Neural progenitor cell (in vitro differentiated cells): ENCODE measurements at regions not wholly inside any gene's neighbourhood (a gene's known extent, or its start where the extent isn't known, plus 50 kb on each side); places are given as distances from the start of the nearest gene placed in this dataset.
"Not testable (repeated sequence)": the region's sequence is repeated elsewhere in the genome, so short reads cannot be mapped to it uniquely, and the experiment has no call there.

Experiments
- DNase-seq: peaks from one replicate; pipeline ENCODE4 v3.0.0-alpha.2; 2016; ENCODE audit warnings: low spot score
- H2AFZ ChIP-seq: fragments of 200-600 bp; sonication (generic); replicated peaks from 2 replicates; pipeline ENCODE4 v1.6.1; 2016; ENCODE audit warnings: antibody characterized with exemption
- H3F3A ChIP-seq: fragments of 200-600 bp; sonication (generic); 2 replicates; pipeline ENCODE4 v1.6.1; 2016; ENCODE audit warnings: antibody characterized with exemption, low read depth
- H3K27ac ChIP-seq: fragments of 200-600 bp; sonication (generic); 2 replicates; pipeline ENCODE4 v1.5.1; 2016; ENCODE audit warnings: mild to moderate bottlenecking
- H3K27me3 ChIP-seq: fragments of 200-600 bp; sonication (generic); 2 replicates; pipeline ENCODE4 v1.6.1; 2016; ENCODE audit warnings: mild to moderate bottlenecking, moderate library complexity
- H3K36me3 ChIP-seq: fragments of 200-600 bp; sonication (generic); 2 replicates; pipeline ENCODE4 v1.5.1; 2016
- H3K4me1 ChIP-seq: fragments of 200-600 bp; sonication (generic); 2 replicates; pipeline ENCODE4 v1.6.1; 2016; ENCODE audit warnings: mixed run types
- H3K4me2 ChIP-seq: fragments of 200-600 bp; sonication (generic); 2 replicates; pipeline ENCODE4 v1.6.1; 2016
- H3K4me3 ChIP-seq: fragments of 200-600 bp; sonication (generic); 2 replicates; pipeline ENCODE4 v1.5.1; 2016
- H3K79me2 ChIP-seq: fragments of 200-600 bp; sonication (generic); 2 replicates; pipeline ENCODE4 v1.6.1; 2016; ENCODE audit warnings: low read depth
- H3K9ac ChIP-seq: fragments of 200-600 bp; sonication (generic); 2 replicates; pipeline ENCODE4 v1.6.1; 2016
- H3K9me3 ChIP-seq: fragments of 200-600 bp; sonication (generic); 2 replicates; pipeline ENCODE4 v1.5.1; 2016; ENCODE audit warnings: low read depth
- H4K20me1 ChIP-seq: fragments of 200-600 bp; sonication (generic); 2 replicates; pipeline ENCODE4 v1.6.1; 2016; ENCODE audit warnings: low read depth
- H3K27ac Mint-ChIP-seq: 3 replicates; pipeline ENCODE4 v1.8.0; 2021; ENCODE audit warnings: mixed read lengths
- H3K27me3 Mint-ChIP-seq: 2 replicates; pipeline ENCODE4 v1.8.0; 2022; ENCODE audit warnings: low read depth, mild to moderate bottlenecking, inconsistent platforms, moderate library complexity, mixed read lengths; ENCODE audit not compliant: insufficient read depth
- H3K36me3 Mint-ChIP-seq: 3 replicates; pipeline ENCODE4 v1.8.0; 2021; ENCODE audit warnings: mixed read lengths
- H3K4me1 Mint-ChIP-seq: 3 replicates; pipeline ENCODE4 v1.8.0; 2021; ENCODE audit warnings: mixed read lengths
- H3K4me3 Mint-ChIP-seq: 3 replicates; pipeline ENCODE4 v1.8.0; 2021; ENCODE audit warnings: mild to moderate bottlenecking, moderate library complexity, mixed read lengths
- H3K9me3 Mint-ChIP-seq: 3 replicates; pipeline ENCODE4 v1.8.0; 2020; ENCODE audit warnings: mixed read lengths
- CTCF ChIP-seq: fragments of 200-600 bp; sonication (generic); IDR thresholded peaks from 2 replicates; pipeline ENCODE4 v1.5.1; 2017; ENCODE audit warnings: antibody characterized with exemption, mild to moderate bottlenecking
- EZH2 ChIP-seq: fragments of 200-600 bp; sonication (generic); IDR thresholded peaks from 2 replicates; pipeline ENCODE4 v1.6.1; 2017; ENCODE audit warnings: antibody characterized with exemption, mild to moderate bottlenecking, moderate library complexity
- EZH2phosphoT487 ChIP-seq: fragments of 200-600 bp; sonication (generic); IDR thresholded peaks from 2 replicates; pipeline ENCODE4 v1.6.1; 2017; ENCODE audit warnings: antibody characterized with exemption

- not testable (repeated sequence) for H3K27ac Mint-ChIP-seq, H3K27me3 Mint-ChIP-seq
- peaks cover 12% of the 10 kb centered on the region for H3K4me1 Mint-ChIP-seq
Measured at GRCh38 chr22:48911067-48911466, 916.6 kb downstream of the BRD1 start.

GRCh38 chr22:48908547-48908946 lies 919.1 kb downstream of the BRD1 start:
- TF ChIP-seq EZH2phosphoT487 (no peak), EZH2 (no peak), CTCF (no peak)
- Histone ChIP-seq H3K36me3 (no peaks in the 10 kb centered on the region), H3F3A (no peaks in the 10 kb centered on the region), H3K4me2 (no peak overlapping the region), H3K79me2 (no peaks in the 10 kb centered on the region), H3K9me3 (no peaks in the 10 kb centered on the region), H2AFZ (no peak overlapping the region), H3K27me3 (no peaks in the 10 kb centered on the region), H3K4me3 (no peak overlapping the region), H3K27ac (no peak overlapping the region), H3K9ac (no peak overlapping the region), H4K20me1 (no peaks in the 10 kb centered on the region), H3K4me1 (no peaks in the 10 kb centered on the region)
- Mint-ChIP-seq H3K9me3 (no peaks in the 10 kb centered on the region), H3K4me3 (no peak overlapping the region), H3K27ac (no peak overlapping the region), H3K36me3 (no peaks in the 10 kb centered on the region), H3K27me3 (peaks cover 2% of the 10 kb centered on the region), H3K4me1 (peaks cover 12% of the 10 kb centered on the region)
- no peak for DNase-seq

More at GRCh38 chr22:48911067-48911466, 916.6 kb downstream of the BRD1 start:
- H3K4me3 ChIP-seq, H3K9me3 Mint-ChIP-seq, H3K36me3 ChIP-seq, H3F3A ChIP-seq, H3K4me3 Mint-ChIP-seq, H4K20me1 ChIP-seq, DNase-seq, H3K27ac ChIP-seq, H3K9ac ChIP-seq, H3K79me2 ChIP-seq, H3K9me3 ChIP-seq, H3K4me2 ChIP-seq, H3K36me3 Mint-ChIP-seq, H2AFZ ChIP-seq, H3K27me3 ChIP-seq, H3K4me1 ChIP-seq: not testable (repeated sequence)

GRCh38 chr22:48907591-48907990 lies 920.1 kb downstream of the BRD1 start:
- Histone ChIP-seq H3K27ac (no peak overlapping the region), H3K27me3 (no peaks in the 10 kb centered on the region), H2AFZ (no peak overlapping the region), H3K9ac (no peak overlapping the region), H3K9me3 (no peaks in the 10 kb centered on the region), H3K36me3 (no peaks in the 10 kb centered on the region), H3K79me2 (no peaks in the 10 kb centered on the region), H3K4me3 (no peak overlapping the region), H3K4me2 (no peak overlapping the region), H4K20me1 (no peaks in the 10 kb centered on the region), H3K4me1 (no peaks in the 10 kb centered on the region), H3F3A (no peaks in the 10 kb centered on the region)
- Mint-ChIP-seq H3K36me3 (no peaks in the 10 kb centered on the region), H3K27me3 (peaks cover 2% of the 10 kb centered on the region), H3K4me1 (peaks cover 6% of the 10 kb centered on the region), H3K9me3 (no peaks in the 10 kb centered on the region), H3K4me3 (no peak overlapping the region), H3K27ac (no peak overlapping the region)
- TF ChIP-seq EZH2 (no peak), CTCF (no peak), EZH2phosphoT487 (no peak)
- no peak for DNase-seq

- H3K79me2 ChIP-seq: no peaks in the 10 kb centered on the region
- peaks cover 6% of the 10 kb centered on the region for H3K4me1 Mint-ChIP-seq
- H3K4me3 ChIP-seq: no peak overlapping the region
- H3K9me3 ChIP-seq: no peaks in the 10 kb centered on the region
- no peaks in the 10 kb centered on the region for H3K36me3 ChIP-seq
- peaks cover 2% of the 10 kb centered on the region for H3K27me3 Mint-ChIP-seq
- H3K4me1 ChIP-seq: no peaks in the 10 kb centered on the region
- no peak for DNase-seq
- no peak overlapping the region for H3K27ac Mint-ChIP-seq
- H3K27me3 ChIP-seq: no peaks in the 10 kb centered on the region
- TF ChIP-seq CTCF (no peak), EZH2 (no peak), EZH2phosphoT487 (no peak)
- no peak overlapping the region for H3K9ac ChIP-seq
- H3F3A ChIP-seq: no peaks in the 10 kb centered on the region
- H4K20me1 ChIP-seq: no peaks in the 10 kb centered on the region
- no peaks in the 10 kb centered on the region for H3K9me3 Mint-ChIP-seq
- H3K4me2 ChIP-seq: no peak overlapping the region
- no peaks in the 10 kb centered on the region for H3K36me3 Mint-ChIP-seq
- no peak overlapping the region for H3K27ac ChIP-seq
- no peak overlapping the region for H2AFZ ChIP-seq
- H3K4me3 Mint-ChIP-seq: no peak overlapping the region
Measured at GRCh38 chr22:48906216-48906835, 921.3 kb downstream of the BRD1 start.
